ENCODE measurements at regions not wholly inside any gene's neighbourhood (a gene's known extent, or its start where the extent isn't known, plus 50 kb on each side); places are given as distances from the start of the nearest gene placed in this dataset.

GRCh38 chr1:213332491-213332890 is 281.4 kb downstream of the RPS6KC1 start (continued):
- TF ChIP-seq REST (IDR thresholded peaks at IDR 0.05; ENCODE audit: low read depth, low read length), result no peak

- Histone ChIP-seq H3F3A (replicated peaks; ENCODE audit: insufficient read depth) (no peaks in the 10 kb centered on the region), H3K79me2 (ENCODE audit: insufficient read depth) (no peaks in the 10 kb centered on the region), H3K9me2 (no peaks in the 10 kb centered on the region), H3K4me3 (ENCODE audit: low read depth in 2 of 2, low read length in 1 of 2) (no peak overlapping the region), H3K36me3 (replicated peaks in 1 of 2; ENCODE audit: control insufficient read depth in 1 of 2, insufficient read depth in 2 of 2, low read length in 1 of 2) (no peaks in the 10 kb centered on the region), H3K9me3 (no peaks in the 10 kb centered on the region), H2AFZ (ENCODE audit: low read depth) (no peak overlapping the region), H3K27me3 (ENCODE audit: insufficient read depth) (no peaks in the 10 kb centered on the region), H3K27ac (ENCODE audit: low read depth in 2 of 2, low read length in 1 of 2) (no peak overlapping the region), H3K4me1 (ENCODE audit: control insufficient read depth in 1 of 2, insufficient read depth in 2 of 2, low read depth in 1 of 2, low read length in 1 of 2) (no peaks in the 10 kb centered on the region), H3K4me2 (no peak overlapping the region), H3K9ac (no peak overlapping the region), H4K20me1 (ENCODE audit: insufficient read depth) (no peaks in the 10 kb centered on the region)
- TF ChIP-seq JUND (IDR thresholded peaks at IDR 0.05) (no peak), FOXM1 (IDR thresholded peaks at IDR 0.05; ENCODE audit: low read depth) (no peak), IRF3 (IDR thresholded peaks at IDR 0.05; ENCODE audit: low read depth, low read length) (no peak), GATA2 (CRISPR knock-in tag; IDR thresholded peaks at IDR 0.05) (no peak), MEF2A (IDR thresholded peaks at IDR 0.05; ENCODE audit: borderline replicate concordance, low read depth) (no peak), TEAD4 (IDR thresholded peaks at IDR 0.05; ENCODE audit: borderline replicate concordance, insufficient read depth) (no peak), CTCF (IDR thresholded peaks at IDR 0.05) (no peak), RAD21 (IDR thresholded peaks at IDR 0.05; ENCODE audit: low read length) (no peak)
- ChIA-PET POLR2A (no interaction called here), CTCF (interaction anchor here (0.8 kb wide), 1 partner anchor 88 kb away, joined by 3 read pairs; no protein-coding TSS in a partner anchor)
- WGBS (ENCODE audit: low lambda C conversion rate), result 50% methylated on average over 5 of the region's 5 CpGs
- no peak for DNase-seq
Observed at GRCh38 chr1:213333121-213333520, 282.1 kb downstream of the RPS6KC1 start.

- 60% methylated on average over 3 of the region's 3 CpGs for WGBS (ENCODE audit: low lambda C conversion rate)
- H3K9me3 ChIP-seq, result no peaks in the 10 kb centered on the region
- POLR2A ChIA-PET, result no interaction called here
- H2AFZ ChIP-seq (ENCODE audit: low read depth), result no peak overlapping the region
- H3K27me3 ChIP-seq (ENCODE audit: insufficient read depth), result no peaks in the 10 kb centered on the region
- CTCF ChIA-PET, result no interaction called here
- H3K36me3 ChIP-seq (replicated peaks in 1 of 2; ENCODE audit: control insufficient read depth in 1 of 2, insufficient read depth in 2 of 2, low read length in 1 of 2), result no peaks in the 10 kb centered on the region
- no peak overlapping the region for H3K4me2 ChIP-seq
- no peak for DNase-seq
- TF ChIP-seq TEAD4 (IDR thresholded peaks at IDR 0.05; ENCODE audit: borderline replicate concordance, insufficient read depth), result no peak
- TF ChIP-seq RAD21 (IDR thresholded peaks at IDR 0.05; ENCODE audit: low read length), result no peak
- TF ChIP-seq NRF1 (IDR thresholded peaks at IDR 0.05; ENCODE audit: low read depth, low read length), result no peak
- TF ChIP-seq TCF12 (IDR thresholded peaks at IDR 0.05), result no peak
- no peak for TF ChIP-seq REST (IDR thresholded peaks at IDR 0.05; ENCODE audit: low read depth, low read length)
- TF ChIP-seq USF1 (IDR thresholded peaks at IDR 0.05; ENCODE audit: borderline replicate concordance, low read depth), result no peak
- no peak overlapping the region for H3K9ac ChIP-seq
- no peaks in the 10 kb centered on the region for H3K79me2 ChIP-seq (ENCODE audit: insufficient read depth)
- H3K27ac ChIP-seq (ENCODE audit: low read depth in 2 of 2, low read length in 1 of 2), result no peak overlapping the region
- H3F3A ChIP-seq (replicated peaks; ENCODE audit: insufficient read depth), result no peaks in the 10 kb centered on the region
- H4K20me1 ChIP-seq (ENCODE audit: insufficient read depth), result no peaks in the 10 kb centered on the region
- no peak overlapping the region for H3K4me3 ChIP-seq (ENCODE audit: low read depth in 2 of 2, low read length in 1 of 2)
- H3K9me2 ChIP-seq, result no peaks in the 10 kb centered on the region
- no peaks in the 10 kb centered on the region for H3K4me1 ChIP-seq (ENCODE audit: control insufficient read depth in 1 of 2, insufficient read depth in 2 of 2, low read depth in 1 of 2, low read length in 1 of 2)
Observed at GRCh38 chr1:213335084-213335483, 284.0 kb downstream of the RPS6KC1 start.

All from SK-N-SH (cell line).